SJSA1 (cell line): ENCODE measurements at regions not wholly inside any gene's neighbourhood (a gene's known extent, or its start where the extent isn't known, plus 50 kb on each side); places are given as distances from the start of the nearest gene placed in this dataset.

ENCODE experiments used
- DNase-seq, 2 experiments: peaks; one replicate each; pipeline ENCODE4 v3.0.0-alpha.2; 2015 to 2020; ENCODE audit warnings: low spot score in 2 of 2, low read depth in 1 of 2
- H3K27ac ChIP-seq: fragments of 250-450 bp; sonication (Bioruptor Pico); 2 replicates; pipeline ENCODE4 v1.5.1; 2020; ENCODE audit warnings: mild to moderate bottlenecking, moderate library complexity
- H3K27me3 ChIP-seq: fragments of 250-450 bp; sonication (Bioruptor Pico); replicated peaks from 2 replicates; pipeline ENCODE4 v1.5.1; 2020; ENCODE audit warnings: mild to moderate bottlenecking, moderate library complexity
- H3K36me3 ChIP-seq: fragments of 250-450 bp; sonication (Bioruptor Pico); 2 replicates; pipeline ENCODE4 v1.5.1; 2020; ENCODE audit warnings: mild to moderate bottlenecking
- H3K4me1 ChIP-seq: fragments of 250-450 bp; sonication (Bioruptor Pico); replicated peaks from 2 replicates; pipeline ENCODE4 v1.6.1; 2021; ENCODE audit warnings: mild to moderate bottlenecking
- H3K4me3 ChIP-seq: fragments of 250-450 bp; sonication (Bioruptor Pico); 2 replicates; pipeline ENCODE4 v1.5.1; 2020; ENCODE audit warnings: mild to moderate bottlenecking
- H3K9me3 ChIP-seq: fragments of 250-450 bp; sonication (Bioruptor Pico); replicated peaks from 2 replicates; pipeline ENCODE4 v1.5.1; 2020; ENCODE audit warnings: mild to moderate bottlenecking

DNA sequence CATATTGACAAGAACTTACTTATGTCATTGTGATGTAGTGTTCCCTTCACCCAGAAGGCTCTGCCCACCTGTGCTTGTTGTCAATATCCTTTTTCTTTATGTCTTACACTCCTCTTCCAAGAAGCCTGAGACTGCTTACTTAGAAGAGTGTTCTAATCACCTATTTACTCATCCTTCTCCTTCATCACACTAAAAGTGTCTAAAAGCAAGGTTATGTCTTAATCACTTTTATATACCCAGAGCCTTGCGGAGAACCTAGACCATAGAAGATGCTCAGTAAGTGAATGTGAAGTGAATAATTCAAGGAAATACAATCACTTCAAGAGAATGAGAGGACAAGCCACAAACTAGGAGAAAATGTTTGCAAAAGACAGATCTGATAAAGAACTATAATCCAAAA is 177.6 kb upstream of the S100G start:
- Histone ChIP-seq H3K27ac (no peak overlapping the region), H3K36me3 (no peaks in the 10 kb centered on the region), H3K27me3 (no peaks in the 10 kb centered on the region), H3K4me3 (no peak overlapping the region), H3K4me1 (no peaks in the 10 kb centered on the region), H3K9me3 (no peaks in the 10 kb centered on the region)
- DNase-seq = no peak

GRCh38 chrX:16474511-16474910 is 175.4 kb upstream of the S100G start:
- DNase-seq = no peak
- Histone ChIP-seq H3K9me3 (no peaks in the 10 kb centered on the region), H3K36me3 (no peaks in the 10 kb centered on the region), H3K27ac (no peak overlapping the region), H3K4me3 (no peak overlapping the region), H3K27me3 (no peaks in the 10 kb centered on the region), H3K4me1 (peaks cover 6% of the 10 kb centered on the region)

DNA sequence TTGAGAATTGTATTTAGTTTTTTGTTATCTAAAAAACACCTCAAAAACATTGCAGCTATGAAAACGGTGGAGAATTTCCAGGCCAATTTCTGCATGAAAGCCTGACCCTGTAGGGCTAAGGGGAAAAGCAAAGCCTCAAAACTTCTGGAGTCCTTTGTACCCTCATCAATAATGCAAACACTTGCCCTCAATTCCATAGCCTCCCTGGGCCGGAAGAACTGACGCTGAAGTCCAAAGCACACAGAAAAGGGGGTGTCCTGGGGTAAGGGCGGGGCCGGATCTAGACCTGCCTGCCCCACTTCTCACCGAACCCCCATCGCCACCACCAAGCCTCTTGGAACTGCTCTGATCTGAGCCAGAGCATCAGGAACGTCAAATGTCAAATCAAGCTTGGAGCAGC is 173.9 kb upstream of the S100G start:
- Histone ChIP-seq H3K4me3 (no peak overlapping the region), H3K27me3 (no peaks in the 10 kb centered on the region), H3K9me3 (no peaks in the 10 kb centered on the region), H3K4me1 (peaks cover 12% of the 10 kb centered on the region), H3K27ac (no peak overlapping the region), H3K36me3 (no peaks in the 10 kb centered on the region)
- no peak for DNase-seq

DNA sequence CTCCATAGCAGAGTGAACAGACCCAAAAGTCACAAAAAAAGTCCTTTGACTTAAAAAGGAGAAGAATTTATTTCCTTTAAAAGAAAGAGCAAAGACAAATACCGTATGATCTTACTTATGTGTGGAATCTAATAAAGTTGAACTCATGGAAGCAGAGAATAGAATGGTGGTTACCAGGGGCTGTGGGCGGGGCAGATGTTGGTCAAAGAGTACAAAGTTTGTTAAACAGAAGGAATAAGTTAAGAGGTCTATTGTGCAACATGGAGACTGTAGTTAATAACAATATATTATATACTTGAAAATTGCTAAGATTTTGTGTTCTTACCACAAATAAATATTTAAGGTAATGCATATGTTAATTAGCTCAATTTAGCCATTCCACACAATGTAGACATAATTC is 173.3 kb upstream of the S100G start:
- H3K4me3 ChIP-seq = no peak overlapping the region
- H3K27me3 ChIP-seq = no peaks in the 10 kb centered on the region
- no peak overlapping the region for H3K27ac ChIP-seq
- no peaks in the 10 kb centered on the region for H3K9me3 ChIP-seq
- DNase-seq = no peak
- no peaks in the 10 kb centered on the region for H3K36me3 ChIP-seq
- peaks cover 12% of the 10 kb centered on the region for H3K4me1 ChIP-seq

GRCh38 chrX:16479206-16479869 is 170.6 kb upstream of the S100G start:
- H3K27ac ChIP-seq = peak overlapping the region; percentile 48
- no peaks in the 10 kb centered on the region for H3K36me3 ChIP-seq
- H3K4me3 ChIP-seq = no peak overlapping the region
- DNase-seq = peak in 1 of 2 experiments; percentile 21
- no peaks in the 10 kb centered on the region for H3K9me3 ChIP-seq
- H3K4me1 ChIP-seq = peaks cover 19% of the 10 kb centered on the region
- H3K27me3 ChIP-seq = no peaks in the 10 kb centered on the region

- Histone ChIP-seq H3K4me3 (no peak overlapping the region), H3K27ac (0 out of 2 replicates have a peak overlapping the region, but pooled peaks have one; percentile 48), H3K36me3 (no peaks in the 10 kb centered on the region), H3K27me3 (no peaks in the 10 kb centered on the region), H3K9me3 (no peaks in the 10 kb centered on the region), H3K4me1 (peaks cover 23% of the 10 kb centered on the region)
- no peak for DNase-seq
These were observed 169.9 kb upstream of the S100G start for GRCh38 chrX:16480049-16480448.

- Histone ChIP-seq H3K4me1 (peaks cover 19% of the 10 kb centered on the region), H3K9me3 (no peaks in the 10 kb centered on the region), H3K27me3 (no peaks in the 10 kb centered on the region), H3K27ac (no peak overlapping the region), H3K36me3 (no peaks in the 10 kb centered on the region), H3K4me3 (no peak overlapping the region)
- peak; percentile 49 to 61 for DNase-seq
These were observed 165.6 kb upstream of the S100G start for GRCh38 chrX:16484338-16484737.

DNA sequence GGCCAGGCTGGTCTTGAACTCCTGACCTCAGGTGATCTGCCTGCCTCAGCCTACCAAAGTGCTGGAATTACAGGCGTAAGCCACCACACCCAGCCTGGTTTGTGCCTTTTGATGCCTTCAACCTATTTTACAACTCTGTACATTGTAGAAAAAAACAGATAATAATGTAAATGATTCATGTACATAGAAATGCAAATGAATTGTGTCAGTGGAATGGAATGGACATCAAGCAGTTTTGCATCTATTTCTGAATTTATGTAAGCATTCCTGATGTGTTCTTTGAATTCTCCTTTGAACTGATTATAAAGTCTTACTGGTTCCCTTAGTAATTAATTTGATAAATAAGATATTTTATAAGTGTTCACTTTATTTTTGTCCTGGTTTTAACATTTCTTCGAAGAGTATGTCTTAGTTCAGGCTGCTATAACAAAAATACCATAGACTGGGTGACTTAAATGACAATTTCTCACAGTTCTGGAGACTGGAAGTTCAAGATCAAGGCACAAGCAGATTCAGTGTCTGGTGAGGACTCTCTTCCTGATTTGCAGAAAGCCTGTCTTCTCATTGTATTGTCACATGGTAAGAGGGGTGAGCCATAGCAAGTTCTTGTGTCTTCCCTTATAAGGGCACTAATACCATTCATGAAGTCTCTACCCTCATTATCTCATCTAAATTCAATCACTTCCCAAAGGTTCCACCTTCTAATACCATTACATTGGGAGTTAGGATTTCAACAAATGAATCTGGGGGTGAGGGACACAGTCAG is 162.2 kb upstream of the S100G start:
- Histone ChIP-seq H3K9me3 (no peaks in the 10 kb centered on the region), H3K27ac (no peak overlapping the region), H3K36me3 (no peaks in the 10 kb centered on the region), H3K27me3 (no peaks in the 10 kb centered on the region), H3K4me1 (peaks cover 11% of the 10 kb centered on the region), H3K4me3 (no peak overlapping the region)
- DNase-seq = no peak

DNA sequence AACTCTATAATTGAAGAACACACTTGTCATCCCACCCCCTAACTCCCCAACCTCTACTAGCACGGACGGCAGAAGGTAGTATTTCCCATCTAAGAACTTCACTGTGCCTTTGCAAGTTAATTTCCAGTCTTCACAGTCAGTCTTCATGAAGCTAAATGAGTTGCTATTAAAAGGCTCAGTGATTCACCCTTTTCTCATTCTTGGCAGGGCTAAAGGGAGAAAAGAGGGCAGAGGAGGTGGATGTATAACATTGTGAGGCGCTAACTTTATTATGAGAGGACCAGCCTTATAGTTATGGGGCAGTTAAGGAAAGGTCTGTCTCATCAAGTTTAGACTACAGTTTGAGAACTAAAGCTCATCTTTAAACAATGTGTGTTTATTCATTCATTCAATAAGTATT is 161.0 kb upstream of the S100G start:
- no peaks in the 10 kb centered on the region for H3K9me3 ChIP-seq
- no peak for DNase-seq
- H3K27ac ChIP-seq = no peak overlapping the region
- H3K4me3 ChIP-seq = no peak overlapping the region
- H3K36me3 ChIP-seq = no peaks in the 10 kb centered on the region
- H3K4me1 ChIP-seq = peaks cover 8% of the 10 kb centered on the region
- H3K27me3 ChIP-seq = no peaks in the 10 kb centered on the region

- no peaks in the 10 kb centered on the region for H3K4me1 ChIP-seq
- no peak overlapping the region for H3K4me3 ChIP-seq
- no peaks in the 10 kb centered on the region for H3K36me3 ChIP-seq
- no peak for DNase-seq
- H3K27ac ChIP-seq = no peak overlapping the region
- no peaks in the 10 kb centered on the region for H3K9me3 ChIP-seq
- H3K27me3 ChIP-seq = no peaks in the 10 kb centered on the region
These were observed 158.5 kb upstream of the S100G start for GRCh38 chrX:16491461-16491860.

- Histone ChIP-seq H3K4me1 (no peaks in the 10 kb centered on the region), H3K4me3 (no peak overlapping the region), H3K27me3 (no peaks in the 10 kb centered on the region), H3K27ac (no peak overlapping the region), H3K9me3 (no peaks in the 10 kb centered on the region), H3K36me3 (no peaks in the 10 kb centered on the region)
- DNase-seq = no peak
These were observed 153.8 kb upstream of the S100G start for GRCh38 chrX:16496175-16496574.

DNA sequence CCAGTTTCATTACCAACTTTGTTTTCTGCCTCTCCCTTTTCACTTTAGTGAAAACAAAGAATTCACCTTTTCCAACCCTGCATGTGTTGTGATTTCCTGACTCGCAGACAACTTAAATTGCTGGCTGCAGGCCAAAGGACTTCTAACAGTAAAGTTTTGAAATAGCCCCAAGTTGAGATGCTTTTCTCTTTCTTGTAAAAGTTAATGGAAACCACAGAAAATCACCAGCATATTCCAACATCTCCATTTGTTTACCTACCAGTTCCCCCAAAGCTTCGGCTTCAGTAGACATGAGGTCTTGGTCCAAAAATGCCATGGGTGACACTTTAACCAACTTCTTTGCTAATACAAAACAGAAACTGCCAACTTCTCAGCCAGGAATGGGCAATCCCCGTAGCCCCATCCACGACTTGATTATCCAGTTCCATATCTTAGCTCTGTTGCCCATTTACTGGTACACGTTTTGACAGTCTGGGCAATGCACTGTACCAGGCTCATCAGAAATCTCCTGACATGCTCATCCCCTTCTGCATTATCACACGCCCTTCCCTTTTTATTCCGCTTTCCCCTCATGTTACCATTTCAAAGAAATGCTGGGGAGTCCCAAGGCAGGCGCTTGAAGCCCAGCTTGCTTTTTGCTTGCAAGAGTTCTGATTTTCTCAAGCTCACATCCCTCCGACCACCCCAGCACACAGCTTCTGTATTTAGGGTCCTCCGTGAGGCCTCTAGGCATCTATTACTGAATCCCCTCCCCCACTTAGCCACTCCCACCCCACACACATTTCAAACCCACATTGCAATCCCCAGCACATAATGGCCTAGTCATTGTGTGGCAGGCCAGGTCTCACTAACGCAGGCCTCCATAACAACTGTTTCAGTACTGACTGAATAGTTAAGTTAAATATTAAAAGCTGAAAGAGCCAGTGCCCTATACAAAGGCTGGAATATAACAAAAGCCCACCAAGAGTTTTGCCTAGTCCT is 137.9 kb upstream of the S100G start:
- Histone ChIP-seq H3K4me3 (no peak overlapping the region), H3K4me1 (no peaks in the 10 kb centered on the region), H3K36me3 (no peaks in the 10 kb centered on the region), H3K9me3 (no peaks in the 10 kb centered on the region), H3K27me3 (no peaks in the 10 kb centered on the region), H3K27ac (no peak overlapping the region)
- DNase-seq = no peak

DNA sequence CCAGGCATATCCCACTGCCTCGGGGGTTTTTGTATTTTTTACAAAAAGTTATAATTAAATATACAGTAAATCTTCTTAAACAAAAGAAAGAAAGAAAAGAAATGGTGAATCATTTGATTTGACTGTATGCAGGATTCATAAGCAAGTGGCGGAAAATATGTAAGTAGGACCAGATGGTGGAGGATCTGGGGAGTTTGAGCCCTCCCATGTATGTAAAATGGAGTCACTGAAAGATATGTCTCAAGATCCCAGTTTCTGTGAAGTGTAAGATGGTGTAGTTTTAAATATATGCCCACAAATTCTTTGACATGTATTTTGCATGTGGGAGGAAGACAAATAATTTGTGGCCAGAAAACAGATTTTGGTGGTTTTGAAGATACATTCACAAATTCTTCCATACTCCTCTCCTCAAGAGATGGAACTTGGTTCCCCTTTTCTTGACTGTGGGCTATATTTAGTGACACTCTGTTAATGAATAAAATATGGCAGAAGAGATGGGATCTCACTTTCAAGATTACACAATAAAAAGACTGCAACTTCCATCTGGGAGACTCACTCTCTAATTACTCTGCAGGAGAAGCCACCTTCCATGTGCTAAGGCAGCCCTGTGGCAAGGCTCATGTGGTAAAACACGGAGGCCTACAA is 133.6 kb upstream of the S100G start:
- H3K27me3 ChIP-seq = no peaks in the 10 kb centered on the region
- DNase-seq = no peak
- no peaks in the 10 kb centered on the region for H3K4me1 ChIP-seq
- H3K36me3 ChIP-seq = no peaks in the 10 kb centered on the region
- H3K27ac ChIP-seq = no peak overlapping the region
- no peak overlapping the region for H3K4me3 ChIP-seq
- no peaks in the 10 kb centered on the region for H3K9me3 ChIP-seq
